Keratinocyte (primary cell): ENCODE measurements at regions not wholly inside any gene's neighbourhood (a gene's known extent, or its start where the extent isn't known, plus 50 kb on each side); places are given as distances from the start of the nearest gene placed in this dataset.

Source experiments
- DNase-seq: peaks from one replicate; pipeline ENCODE4 v3.0.0-alpha.2; 2011; ENCODE audit warnings: low read depth, missing footprints, low spot score
- FAIRE-seq: peaks from 2 replicates; lab custom pipeline; 2011; peaks lifted over from hg19 to GRCh38; lab: Jason Lieb, UNC
- H2AFZ ChIP-seq: 2 replicates; pipeline ENCODE4 v1.6.0; 2012; ENCODE audit warnings: low read length, control low read depth, inconsistent platforms; ENCODE audit not compliant: control insufficient read depth
- H3K27ac ChIP-seq: 2 replicates; pipeline ENCODE4 v1.5.1; 2011; ENCODE audit warnings: low read length; ENCODE audit not compliant: control insufficient read depth, insufficient read depth
- H3K27me3 ChIP-seq: 3 replicates; pipeline ENCODE4 v1.6.0; 2011; ENCODE audit warnings: low read length; ENCODE audit not compliant: control insufficient read depth, insufficient read depth; ENCODE audit errors: extremely low read depth
- H3K36me3 ChIP-seq, 2 experiments: 2 replicates in 1 of 2; 3 replicates in 1 of 2; pipeline ENCODE4 v1.5.1; 2011; ENCODE audit warnings: low read length in 2 of 2, mild to moderate bottlenecking in 1 of 2; ENCODE audit not compliant: control insufficient read depth in 2 of 2, insufficient read depth in 2 of 2; ENCODE audit errors: extremely low read depth in 1 of 2
- H3K4me1 ChIP-seq: 3 replicates; pipeline ENCODE4 v1.5.1; 2011; ENCODE audit warnings: low read length; ENCODE audit not compliant: control insufficient read depth, insufficient read depth; ENCODE audit errors: extremely low read depth
- H3K4me2 ChIP-seq: 3 replicates; pipeline ENCODE4 v1.6.0; 2011; ENCODE audit warnings: low read depth, low read length; ENCODE audit not compliant: control insufficient read depth, insufficient read depth; ENCODE audit errors: extremely low read depth
- H3K4me3 ChIP-seq, 3 experiments: fragments of 200-600 bp in 1 of 3; sonication (generic) in 1 of 3; 2 replicates in 2 of 3; 3 replicates in 1 of 3; pipeline ENCODE4 v1.5.1; 2011 to 2016; ENCODE audit warnings: low read length in 3 of 3, mild to moderate bottlenecking in 3 of 3, control low read depth in 2 of 3, inconsistent platforms in 1 of 3, low read depth in 1 of 3, mixed read lengths in 1 of 3, mixed run types in 1 of 3, moderate library complexity in 1 of 3; ENCODE audit not compliant: control insufficient read depth in 2 of 3, insufficient read depth in 2 of 3; ENCODE audit errors: extremely low read depth in 1 of 3
- H3K79me2 ChIP-seq: 2 replicates; pipeline ENCODE4 v1.6.0; 2012; ENCODE audit warnings: low read length; ENCODE audit not compliant: control insufficient read depth, insufficient read depth
- H3K9ac ChIP-seq: 3 replicates; pipeline ENCODE4 v1.6.0; 2011; ENCODE audit warnings: low read length; ENCODE audit not compliant: control insufficient read depth, insufficient read depth; ENCODE audit errors: extremely low read depth
- H3K9me1 ChIP-seq: 3 replicates; pipeline ENCODE4 v1.6.0; 2011; ENCODE audit warnings: low read length; ENCODE audit not compliant: control insufficient read depth, insufficient read depth; ENCODE audit errors: extremely low read depth
- H3K9me3 ChIP-seq: 2 replicates; pipeline ENCODE4 v1.5.1; 2012; ENCODE audit warnings: low read depth, low read length; ENCODE audit not compliant: control insufficient read depth
- H4K20me1 ChIP-seq: 3 replicates; pipeline ENCODE4 v1.6.0; 2011; ENCODE audit warnings: low read length; ENCODE audit not compliant: control insufficient read depth, insufficient read depth; ENCODE audit errors: extremely low read depth
- CTCF ChIP-seq, 3 experiments: IDR thresholded peaks in 1 of 3; conservative IDR thresholded peaks in 1 of 3; optimal IDR thresholded peaks in 1 of 3; 2 replicates in 2 of 3; 3 replicates in 1 of 3; pipeline versions ENCODE3 to v1.5.1; 2011; ENCODE audit warnings: low read length in 3 of 3, mild to moderate bottlenecking in 3 of 3, moderate library complexity in 2 of 3, control low read depth in 1 of 3, inconsistent platforms in 1 of 3; ENCODE audit not compliant: insufficient read depth in 2 of 3; ENCODE audit errors: extremely low read depth in 1 of 3
- EZH2 ChIP-seq: IDR thresholded peaks from one replicate; pipeline ENCODE4 v1.6.1; 2012; ENCODE audit warnings: inconsistent platforms, mild to moderate bottlenecking, low read length, moderate library complexity
- dilution Hi-C: fragments of 300-500 bp; cut with MboI; formaldehyde crosslinking; loops from one replicate; pipeline ENCODE4 v1.7.0; 2020; ENCODE audit warnings: low sequenced_read_pairs; ENCODE audit not compliant: extremely low pct_ligation_motif_present

GRCh38 chr20:21006611-21007010, 99.5 kb downstream of the LINC00237 start:
- Histone ChIP-seq H2AFZ (no peak overlapping the region), H3K27ac (no peak overlapping the region), H3K4me1 (no peaks in the 10 kb centered on the region), H3K9me3 (no peaks in the 10 kb centered on the region), H3K79me2 (no peaks in the 10 kb centered on the region), H4K20me1 (no peaks in the 10 kb centered on the region), H3K27me3 (no peaks in the 10 kb centered on the region), H3K9ac (no peak overlapping the region), H3K4me3 (no peak overlapping the region), H3K9me1 (no peaks in the 10 kb centered on the region), H3K36me3 (no peaks in the 10 kb centered on the region), H3K4me2 (no peak overlapping the region)
- FAIRE-seq (no peak), DNase-seq (no peak)
- no peak for TF ChIP-seq EZH2
- no peak for TF ChIP-seq CTCF (optimal IDR thresholded peaks at IDR 0.05 in 1 of 3, IDR thresholded peaks at IDR 0.05 in 1 of 3, conservative IDR thresholded peaks at IDR 0.05 in 1 of 3; ENCODE audit: extremely low read depth in 1 of 3, insufficient read depth in 2 of 3, low read length in 3 of 3)
- dilution Hi-C loops, result no loop called here

GRCh38 chr20:21004386-21005076, 101.6 kb downstream of the LINC00237 start:
- FAIRE-seq, result no peak

More at GRCh38 chr20:21004386-21005076, 101.6 kb downstream of the LINC00237 start:
- no peaks in the 10 kb centered on the region for H3K9me3 ChIP-seq
- no peaks in the 10 kb centered on the region for H3K4me1 ChIP-seq
- DNase-seq, result no peak
- no peak overlapping the region for H2AFZ ChIP-seq
- no peaks in the 10 kb centered on the region for H3K79me2 ChIP-seq
- H3K4me2 ChIP-seq, result no peak overlapping the region
- H3K27ac ChIP-seq, result no peak overlapping the region
- H3K9me1 ChIP-seq, result no peaks in the 10 kb centered on the region
- no peak overlapping the region for H3K9ac ChIP-seq
- H3K4me3 ChIP-seq, result no peak overlapping the region
- H3K27me3 ChIP-seq, result no peaks in the 10 kb centered on the region
- dilution Hi-C loops, result no loop called here
- TF ChIP-seq CTCF (optimal IDR thresholded peaks at IDR 0.05 in 1 of 3, IDR thresholded peaks at IDR 0.05 in 1 of 3, conservative IDR thresholded peaks at IDR 0.05 in 1 of 3; ENCODE audit: extremely low read depth in 1 of 3, insufficient read depth in 2 of 3, low read length in 3 of 3) (no peak), EZH2 (no peak)
- H3K36me3 ChIP-seq, result no peaks in the 10 kb centered on the region
- H4K20me1 ChIP-seq, result no peaks in the 10 kb centered on the region
